DND-41 (cell line): ENCODE measurements at regions not wholly inside any gene's neighbourhood (a gene's known extent, or its start where the extent isn't known, plus 50 kb on each side); places are given as distances from the start of the nearest gene placed in this dataset.

ENCODE experiments used
- ATAC-seq: fragments of 200-7000 bp; cut with Tn5 transposase; 3 replicates; pipeline ENCODE4 v1.9.1; 2021; ENCODE audit warnings: low read depth; ENCODE audit not compliant: insufficient read depth
- DNase-seq: peaks from one replicate; pipeline ENCODE4 v3.0.0-alpha.2; 2020
- H2AFZ ChIP-seq: 2 replicates; pipeline ENCODE4 v1.6.0; 2012; ENCODE audit warnings: low read depth, low read length
- H3K27ac ChIP-seq: 2 replicates; pipeline ENCODE4 v1.5.1; 2012; ENCODE audit warnings: low read length, inconsistent platforms
- H3K27me3 ChIP-seq: fragments of 200-600 bp; sonication (generic); 2 replicates; pipeline ENCODE4 v1.6.0; 2012; ENCODE audit warnings: low read length, mild to moderate bottlenecking, inconsistent platforms; ENCODE audit not compliant: insufficient read depth, poor library complexity
- H3K36me3 ChIP-seq: 2 replicates; pipeline ENCODE4 v1.5.1; 2012; ENCODE audit warnings: low read length, inconsistent platforms; ENCODE audit not compliant: insufficient read depth
- H3K4me1 ChIP-seq: 2 replicates; pipeline ENCODE4 v1.5.1; 2012; ENCODE audit warnings: mild to moderate bottlenecking, low read length; ENCODE audit not compliant: insufficient read depth
- H3K4me2 ChIP-seq: 2 replicates; pipeline ENCODE4 v1.6.0; 2012; ENCODE audit warnings: mild to moderate bottlenecking, moderate library complexity, low read length, inconsistent platforms; ENCODE audit not compliant: insufficient read depth
- H3K4me3 ChIP-seq, 2 experiments: fragments of 200-600 bp in 1 of 2; shearing (Covaris generic) in 1 of 2; 2 replicates each; pipeline ENCODE4 v1.5.1; 2012 to 2016; ENCODE audit warnings: inconsistent platforms in 2 of 2, low read length in 2 of 2, mild to moderate bottlenecking in 2 of 2, low read depth in 1 of 2, moderate library complexity in 1 of 2
- H3K79me2 ChIP-seq: 2 replicates; pipeline ENCODE4 v1.6.0; 2012; ENCODE audit warnings: low read length, inconsistent platforms; ENCODE audit not compliant: insufficient read depth
- H3K9ac ChIP-seq: 2 replicates; pipeline ENCODE4 v1.6.0; 2012; ENCODE audit warnings: low read depth, mild to moderate bottlenecking, inconsistent platforms, low read length, moderate library complexity
- H3K9me3 ChIP-seq: 2 replicates; pipeline ENCODE4 v1.5.1; 2012; ENCODE audit warnings: low read length, moderate library complexity, mild to moderate bottlenecking, inconsistent platforms; ENCODE audit not compliant: insufficient read depth, severe bottlenecking
- H4K20me1 ChIP-seq: 2 replicates; pipeline ENCODE4 v1.6.0; 2012; ENCODE audit warnings: low read length; ENCODE audit not compliant: insufficient read depth
- CTCF ChIP-seq: IDR thresholded peaks from 2 replicates; pipeline ENCODE4 v1.5.1; 2012; ENCODE audit warnings: borderline replicate concordance, low read length, moderate library complexity, mild to moderate bottlenecking; ENCODE audit not compliant: poor library complexity, severe bottlenecking; ENCODE audit errors: extremely low read depth
- EZH2 ChIP-seq: IDR thresholded peaks from 3 replicates; pipeline ENCODE4 v1.6.1; 2012; ENCODE audit warnings: borderline replicate concordance, low read depth, mild to moderate bottlenecking, moderate library complexity, low read length, inconsistent platforms; ENCODE audit not compliant: severe bottlenecking

- H3K4me2 ChIP-seq: no peak overlapping the region
- no peak for TF ChIP-seq EZH2
- TF ChIP-seq CTCF: peak; percentile 69
- H3K9me3 ChIP-seq: peaks cover 2% of the 10 kb centered on the region
- no peaks in the 10 kb centered on the region for H4K20me1 ChIP-seq
- no peaks in the 10 kb centered on the region for H3K79me2 ChIP-seq
- H3K27ac ChIP-seq: no peak overlapping the region
- no peak overlapping the region for H2AFZ ChIP-seq
- H3K36me3 ChIP-seq: no peaks in the 10 kb centered on the region
- DNase-seq (peak; percentile 51), ATAC-seq (peak; percentile 79)
- peaks cover 9% of the 10 kb centered on the region for H3K27me3 ChIP-seq
- no peaks in the 10 kb centered on the region for H3K4me1 ChIP-seq
- no peak overlapping the region for H3K4me3 ChIP-seq
- H3K9ac ChIP-seq: no peak overlapping the region
Measured at GRCh38 chr5:91225848-91226686, 157.1 kb downstream of the ARRDC3 start.

- Histone ChIP-seq H3K4me3 (no peak overlapping the region), H2AFZ (no peak overlapping the region), H3K4me1 (no peaks in the 10 kb centered on the region), H3K9ac (no peak overlapping the region), H3K36me3 (no peaks in the 10 kb centered on the region), H3K9me3 (no peaks in the 10 kb centered on the region), H3K27ac (no peak overlapping the region), H3K4me2 (no peak overlapping the region), H3K27me3 (peaks cover 9% of the 10 kb centered on the region), H3K79me2 (no peaks in the 10 kb centered on the region), H4K20me1 (no peaks in the 10 kb centered on the region)
- no peak for ATAC-seq
- DNase-seq: no peak
- no peak for TF ChIP-seq EZH2
- TF ChIP-seq CTCF: no peak
Measured at GRCh38 chr5:91224969-91225368, 158.1 kb downstream of the ARRDC3 start.

GRCh38 chr5:91224456-91224855, 158.7 kb downstream of the ARRDC3 start:
- Histone ChIP-seq H3K4me1 (no peaks in the 10 kb centered on the region), H3K27ac (no peak overlapping the region), H4K20me1 (no peaks in the 10 kb centered on the region), H3K4me2 (no peak overlapping the region), H3K36me3 (no peaks in the 10 kb centered on the region), H3K9ac (no peak overlapping the region), H3K27me3 (peaks cover 9% of the 10 kb centered on the region), H3K79me2 (no peaks in the 10 kb centered on the region), H2AFZ (no peak overlapping the region), H3K9me3 (no peaks in the 10 kb centered on the region), H3K4me3 (no peak overlapping the region)
- TF ChIP-seq EZH2: no peak
- no peak for TF ChIP-seq CTCF
- DNase-seq (no peak), ATAC-seq (no peak)
